ENCODE measurements at regions not wholly inside any gene's neighbourhood (a gene's known extent, or its start where the extent isn't known, plus 50 kb on each side); places are given as distances from the start of the nearest gene placed in this dataset.

DNA sequence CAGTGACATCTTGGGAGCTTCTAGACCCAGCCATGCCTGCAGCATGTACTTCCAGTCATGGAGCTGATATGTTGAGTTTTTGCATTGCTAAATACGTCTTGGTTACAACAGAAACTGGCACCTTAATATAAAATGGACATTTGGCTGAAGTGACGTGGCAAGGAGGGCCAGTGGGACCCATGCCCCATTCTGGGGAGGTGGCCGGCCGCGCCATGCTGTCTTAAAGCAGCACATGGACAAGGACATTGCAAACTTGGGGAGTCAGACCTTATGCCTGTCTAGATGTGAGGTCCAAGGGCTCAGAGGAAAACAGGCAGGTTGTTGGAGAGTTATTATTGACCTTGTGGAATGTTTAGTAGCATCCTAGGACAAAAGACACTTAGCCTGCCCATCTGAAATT is 588.0 kb upstream of the CDH4 start:
- Mint-ChIP-seq H3K27ac (ENCODE audit: unreplicated experiment) (no peak overlapping the region), H3K27me3 (ENCODE audit: unreplicated experiment) (no peaks in the 10 kb centered on the region)
- DNase-seq (ENCODE audit: extremely low spot score, unreplicated experiment): no peak

DNA sequence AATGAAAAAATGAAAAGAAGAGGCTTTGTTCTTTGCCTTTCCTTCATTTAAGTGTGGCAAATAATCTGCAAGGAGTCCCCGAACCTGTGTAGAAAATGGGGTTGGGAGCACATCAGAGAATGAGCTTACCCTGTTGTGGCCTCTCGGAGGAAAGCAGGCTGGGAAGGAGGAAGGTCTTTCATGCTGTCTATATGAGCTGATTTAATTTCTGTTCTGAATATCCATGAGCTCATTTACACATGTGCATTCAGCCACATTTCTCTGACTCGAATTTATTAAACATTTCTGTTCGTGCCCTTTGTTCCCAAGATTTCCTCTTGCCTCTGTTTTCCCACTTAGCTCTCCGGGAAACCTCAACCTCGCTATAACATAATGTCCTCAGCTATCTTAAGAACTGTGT is 584.4 kb upstream of the CDH4 start:
- TF ChIP-seq, protein P1, sequence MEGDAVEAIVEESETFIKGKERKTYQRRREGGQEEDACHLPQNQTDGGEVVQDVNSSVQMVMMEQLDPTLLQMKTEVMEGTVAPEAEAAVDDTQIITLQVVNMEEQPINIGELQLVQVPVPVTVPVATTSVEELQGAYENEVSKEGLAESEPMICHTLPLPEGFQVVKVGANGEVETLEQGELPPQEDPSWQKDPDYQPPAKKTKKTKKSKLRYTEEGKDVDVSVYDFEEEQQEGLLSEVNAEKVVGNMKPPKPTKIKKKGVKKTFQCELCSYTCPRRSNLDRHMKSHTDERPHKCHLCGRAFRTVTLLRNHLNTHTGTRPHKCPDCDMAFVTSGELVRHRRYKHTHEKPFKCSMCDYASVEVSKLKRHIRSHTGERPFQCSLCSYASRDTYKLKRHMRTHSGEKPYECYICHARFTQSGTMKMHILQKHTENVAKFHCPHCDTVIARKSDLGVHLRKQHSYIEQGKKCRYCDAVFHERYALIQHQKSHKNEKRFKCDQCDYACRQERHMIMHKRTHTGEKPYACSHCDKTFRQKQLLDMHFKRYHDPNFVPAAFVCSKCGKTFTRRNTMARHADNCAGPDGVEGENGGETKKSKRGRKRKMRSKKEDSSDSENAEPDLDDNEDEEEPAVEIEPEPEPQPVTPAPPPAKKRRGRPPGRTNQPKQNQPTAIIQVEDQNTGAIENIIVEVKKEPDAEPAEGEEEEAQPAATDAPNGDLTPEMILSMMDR (IDR thresholded peaks at IDR 0.05): no peak
- Mint-ChIP-seq H3K4me1 (ENCODE audit: unreplicated experiment) (no peaks in the 10 kb centered on the region), H3K27ac (ENCODE audit: unreplicated experiment) (no peak overlapping the region), H3K4me3 (ENCODE audit: unreplicated experiment) (no peak overlapping the region), H3K27me3 (ENCODE audit: unreplicated experiment) (no peaks in the 10 kb centered on the region), H3K36me3 (ENCODE audit: unreplicated experiment) (no peaks in the 10 kb centered on the region), H3K9me3 (ENCODE audit: unreplicated experiment) (peaks cover 6% of the 10 kb centered on the region)
- no peak for DNase-seq (ENCODE audit: extremely low spot score, unreplicated experiment)

More for the DNA sequence above, 588.0 kb upstream of the CDH4 start:
- TF ChIP-seq, protein P1 (IDR thresholded peaks at IDR 0.05): no peak
- H3K4me1 Mint-ChIP-seq (ENCODE audit: unreplicated experiment): no peaks in the 10 kb centered on the region
- H3K36me3 Mint-ChIP-seq (ENCODE audit: unreplicated experiment): no peaks in the 10 kb centered on the region
- peaks cover 12% of the 10 kb centered on the region for H3K9me3 Mint-ChIP-seq (ENCODE audit: unreplicated experiment)
- no peak overlapping the region for H3K4me3 Mint-ChIP-seq (ENCODE audit: unreplicated experiment)

DNA sequence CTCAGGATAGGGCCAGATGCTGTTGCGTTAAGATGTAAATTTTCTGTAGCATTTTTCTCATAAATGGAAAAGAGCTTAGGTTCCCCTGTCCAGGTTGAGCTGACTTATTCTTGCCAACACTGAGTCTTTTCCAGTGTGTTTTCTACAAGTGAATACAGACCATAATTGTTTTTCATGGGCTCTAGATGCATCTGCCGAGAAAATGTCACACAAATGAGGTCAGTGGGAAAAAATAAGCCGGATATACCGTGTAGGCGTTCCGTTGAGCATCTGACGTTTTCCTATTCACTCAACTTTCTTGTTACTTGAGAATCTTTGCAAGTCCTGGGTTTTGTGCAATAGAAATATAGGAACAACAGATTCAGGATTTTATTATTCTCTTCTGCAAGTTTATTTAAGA is 582.9 kb upstream of the CDH4 start:
- peaks cover under 1% of the 10 kb centered on the region for H3K9me3 Mint-ChIP-seq (ENCODE audit: unreplicated experiment)
- no peak overlapping the region for H3K27ac Mint-ChIP-seq (ENCODE audit: unreplicated experiment)
- H3K4me1 Mint-ChIP-seq (ENCODE audit: unreplicated experiment): no peaks in the 10 kb centered on the region
- TF ChIP-seq, protein P1 (IDR thresholded peaks at IDR 0.05): no peak
- H3K4me3 Mint-ChIP-seq (ENCODE audit: unreplicated experiment): no peak overlapping the region
- no peak for DNase-seq (ENCODE audit: extremely low spot score, unreplicated experiment)
- H3K27me3 Mint-ChIP-seq (ENCODE audit: unreplicated experiment): no peaks in the 10 kb centered on the region
- no peaks in the 10 kb centered on the region for H3K36me3 Mint-ChIP-seq (ENCODE audit: unreplicated experiment)

DNA sequence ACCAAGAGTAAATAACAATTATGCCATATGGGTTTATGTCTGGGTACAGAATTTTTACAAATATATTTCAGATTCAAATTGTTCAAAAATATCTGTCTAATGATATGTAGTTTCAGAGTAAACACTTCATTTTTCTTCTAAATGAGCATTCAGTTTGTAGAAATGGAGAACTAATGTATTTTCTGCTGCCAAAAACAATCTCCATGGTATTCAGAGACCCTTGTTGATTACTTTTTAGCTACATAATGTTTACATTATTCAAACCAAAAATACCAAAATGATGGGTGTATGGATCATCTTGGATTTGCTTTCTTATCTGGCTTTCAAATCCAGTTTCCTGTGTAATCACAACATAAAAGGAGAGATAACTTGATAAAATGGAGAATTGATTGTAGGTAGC is 576.0 kb upstream of the CDH4 start:
- Mint-ChIP-seq H3K27ac (ENCODE audit: unreplicated experiment) (no peak overlapping the region), H3K36me3 (ENCODE audit: unreplicated experiment) (no peaks in the 10 kb centered on the region), H3K4me1 (ENCODE audit: unreplicated experiment) (no peaks in the 10 kb centered on the region), H3K27me3 (ENCODE audit: unreplicated experiment) (no peaks in the 10 kb centered on the region), H3K9me3 (ENCODE audit: unreplicated experiment) (peaks cover 5% of the 10 kb centered on the region), H3K4me3 (ENCODE audit: unreplicated experiment) (no peak overlapping the region)
- no peak for DNase-seq (ENCODE audit: extremely low spot score, unreplicated experiment)
- TF ChIP-seq, protein P1 (IDR thresholded peaks at IDR 0.05): no peak

DNA sequence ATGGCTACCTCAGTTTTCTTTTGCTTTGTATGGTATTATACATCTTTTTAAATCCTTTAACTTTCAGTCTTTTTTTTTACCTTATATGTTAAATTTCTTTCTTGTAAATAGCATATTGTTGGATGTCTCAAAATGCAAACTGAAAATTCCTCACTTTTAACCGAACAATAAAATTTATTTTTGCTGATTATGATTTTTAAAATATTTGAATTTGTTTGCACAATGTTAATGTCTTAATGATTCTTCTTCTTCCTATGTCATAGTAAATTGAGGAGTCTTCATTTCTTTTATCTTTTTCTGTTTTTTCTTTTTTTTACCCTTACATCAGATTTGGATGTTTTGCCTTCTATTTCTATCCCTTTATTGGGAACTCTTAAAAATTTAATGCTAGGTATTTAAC is 574.2 kb upstream of the CDH4 start:
- no peak overlapping the region for H3K27ac Mint-ChIP-seq (ENCODE audit: unreplicated experiment)
- no peaks in the 10 kb centered on the region for H3K4me1 Mint-ChIP-seq (ENCODE audit: unreplicated experiment)
- no peaks in the 10 kb centered on the region for H3K36me3 Mint-ChIP-seq (ENCODE audit: unreplicated experiment)
- peaks cover 11% of the 10 kb centered on the region for H3K9me3 Mint-ChIP-seq (ENCODE audit: unreplicated experiment)
- no peaks in the 10 kb centered on the region for H3K27me3 Mint-ChIP-seq (ENCODE audit: unreplicated experiment)
- TF ChIP-seq, protein P1 (IDR thresholded peaks at IDR 0.05): no peak
- no peak for DNase-seq (ENCODE audit: extremely low spot score, unreplicated experiment)
- no peak overlapping the region for H3K4me3 Mint-ChIP-seq (ENCODE audit: unreplicated experiment)
